ENCODE measurements at regions not wholly inside any gene's neighbourhood (a gene's known extent, or its start where the extent isn't known, plus 50 kb on each side); places are given as distances from the start of the nearest gene placed in this dataset.

DNA sequence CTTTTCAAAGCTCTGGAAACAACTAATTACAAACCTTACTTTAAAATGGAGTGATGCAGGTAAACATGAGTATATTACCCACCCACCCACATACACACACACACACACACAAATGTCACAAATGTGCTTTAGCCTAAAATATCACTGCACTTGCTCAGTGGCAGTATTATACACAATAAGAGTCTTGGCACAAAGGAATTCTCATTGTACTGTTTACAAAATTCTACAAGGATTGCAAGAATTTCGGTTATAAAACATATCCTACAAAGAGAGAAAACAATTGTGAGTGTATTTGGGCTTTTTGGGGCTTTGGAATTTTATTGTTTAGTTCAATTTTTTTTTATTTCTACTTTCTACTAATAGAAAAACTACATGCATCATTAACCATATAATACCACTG is 113.2 kb upstream of the BEND6 start:
- no peaks in the 10 kb centered on the region for H3K36me3 ChIP-seq
- peak overlapping the region in 1 of 2 donors; percentile 93 for H3K27ac ChIP-seq
- H3K4me3 ChIP-seq = peak overlapping the region; percentile 75 to 90
- TF ChIP-seq, protein P1, sequence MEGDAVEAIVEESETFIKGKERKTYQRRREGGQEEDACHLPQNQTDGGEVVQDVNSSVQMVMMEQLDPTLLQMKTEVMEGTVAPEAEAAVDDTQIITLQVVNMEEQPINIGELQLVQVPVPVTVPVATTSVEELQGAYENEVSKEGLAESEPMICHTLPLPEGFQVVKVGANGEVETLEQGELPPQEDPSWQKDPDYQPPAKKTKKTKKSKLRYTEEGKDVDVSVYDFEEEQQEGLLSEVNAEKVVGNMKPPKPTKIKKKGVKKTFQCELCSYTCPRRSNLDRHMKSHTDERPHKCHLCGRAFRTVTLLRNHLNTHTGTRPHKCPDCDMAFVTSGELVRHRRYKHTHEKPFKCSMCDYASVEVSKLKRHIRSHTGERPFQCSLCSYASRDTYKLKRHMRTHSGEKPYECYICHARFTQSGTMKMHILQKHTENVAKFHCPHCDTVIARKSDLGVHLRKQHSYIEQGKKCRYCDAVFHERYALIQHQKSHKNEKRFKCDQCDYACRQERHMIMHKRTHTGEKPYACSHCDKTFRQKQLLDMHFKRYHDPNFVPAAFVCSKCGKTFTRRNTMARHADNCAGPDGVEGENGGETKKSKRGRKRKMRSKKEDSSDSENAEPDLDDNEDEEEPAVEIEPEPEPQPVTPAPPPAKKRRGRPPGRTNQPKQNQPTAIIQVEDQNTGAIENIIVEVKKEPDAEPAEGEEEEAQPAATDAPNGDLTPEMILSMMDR (IDR thresholded peaks at IDR 0.05) = no peak
- DNase-seq (ENCODE audit: low spot score in 2 of 2) = no peak
- H3K4me1 ChIP-seq = peaks cover 0 to 9% of the 10 kb centered on the region in 2 donors
- intact Hi-C loops (cut with DNase I) = loop anchor here (5.0 kb wide), 3 partner anchors 44 to 129 kb away; no protein-coding TSS in a partner anchor
- H3K9me3 ChIP-seq = no peaks in the 10 kb centered on the region
- H3K27me3 ChIP-seq = no peaks in the 10 kb centered on the region

DNA sequence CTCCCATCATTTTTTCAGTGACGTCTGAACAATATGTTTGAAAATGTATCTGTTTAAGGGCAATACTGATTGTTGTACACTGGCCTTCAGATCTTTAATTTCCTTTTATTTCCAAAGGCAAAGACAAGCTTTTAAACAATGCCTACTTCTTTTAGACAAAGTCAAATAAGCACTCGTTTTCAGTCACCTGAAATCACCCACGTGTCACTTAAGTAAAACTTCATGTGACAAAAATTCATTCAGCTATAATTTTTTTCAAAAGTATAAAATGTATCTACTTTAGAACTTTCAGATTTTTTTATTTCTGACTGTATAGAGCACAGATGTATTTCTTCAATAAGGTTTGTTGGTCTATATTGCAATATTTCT is 113.5 kb upstream of the BEND6 start:
- Histone ChIP-seq H3K27me3 (no peaks in the 10 kb centered on the region), H3K27ac (peak overlapping the region in 1 of 2 donors; percentile 93), H3K36me3 (no peaks in the 10 kb centered on the region), H3K9me3 (no peaks in the 10 kb centered on the region), H3K4me1 (peaks cover 0 to 9% of the 10 kb centered on the region in 2 donors), H3K4me3 (peak overlapping the region in 1 of 2 donors; percentile 90)
- DNase-seq (ENCODE audit: low spot score in 2 of 2) = no peak
- intact Hi-C loops (cut with DNase I) = loop anchor here (5.0 kb wide), 3 partner anchors 44 to 129 kb away; no protein-coding TSS in a partner anchor
- TF ChIP-seq, protein P1 (IDR thresholded peaks at IDR 0.05) = no peak

DNA sequence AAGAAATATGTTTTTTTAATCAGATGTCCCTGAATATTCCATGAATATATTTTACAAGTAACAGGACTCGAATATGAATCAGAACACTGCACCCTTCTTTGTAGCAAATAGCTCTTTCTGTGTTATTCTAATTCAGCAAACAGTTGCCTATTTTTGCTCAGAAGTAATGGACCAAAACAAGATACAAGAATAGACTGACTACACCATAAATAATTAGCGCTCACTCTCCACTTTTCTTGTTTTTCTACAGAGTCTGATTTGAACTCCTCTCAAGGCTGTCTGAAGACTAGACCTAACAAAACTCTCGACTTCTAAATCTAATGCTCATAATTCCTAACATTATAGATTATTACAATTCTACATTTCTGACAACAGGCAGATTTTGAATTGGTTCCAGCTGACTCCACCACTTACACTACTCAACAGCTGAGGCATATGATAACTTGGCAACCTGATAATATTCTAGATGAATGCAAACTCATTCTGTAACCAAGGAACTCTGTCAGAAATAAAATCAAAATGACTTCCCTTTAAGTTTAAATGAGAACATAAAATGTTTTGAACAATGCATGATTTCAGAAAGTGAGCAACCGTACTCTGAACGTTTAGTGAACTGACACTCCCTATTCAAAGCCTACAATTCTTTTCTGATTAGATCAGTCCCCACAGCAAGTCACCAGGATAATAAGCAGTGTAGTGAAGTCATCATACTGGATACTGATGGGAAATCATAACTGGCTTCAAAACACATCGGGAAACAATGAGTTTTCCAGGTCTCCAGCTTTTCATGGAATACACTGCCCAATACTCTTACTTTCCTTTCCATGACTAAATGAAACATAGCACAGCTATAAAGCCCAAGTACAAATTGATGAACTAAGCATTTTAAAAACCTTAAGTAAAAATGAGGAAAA is 114.2 kb upstream of the BEND6 start:
- peak overlapping the region in 1 of 2 donors; percentile 93 for H3K27ac ChIP-seq

DNA sequence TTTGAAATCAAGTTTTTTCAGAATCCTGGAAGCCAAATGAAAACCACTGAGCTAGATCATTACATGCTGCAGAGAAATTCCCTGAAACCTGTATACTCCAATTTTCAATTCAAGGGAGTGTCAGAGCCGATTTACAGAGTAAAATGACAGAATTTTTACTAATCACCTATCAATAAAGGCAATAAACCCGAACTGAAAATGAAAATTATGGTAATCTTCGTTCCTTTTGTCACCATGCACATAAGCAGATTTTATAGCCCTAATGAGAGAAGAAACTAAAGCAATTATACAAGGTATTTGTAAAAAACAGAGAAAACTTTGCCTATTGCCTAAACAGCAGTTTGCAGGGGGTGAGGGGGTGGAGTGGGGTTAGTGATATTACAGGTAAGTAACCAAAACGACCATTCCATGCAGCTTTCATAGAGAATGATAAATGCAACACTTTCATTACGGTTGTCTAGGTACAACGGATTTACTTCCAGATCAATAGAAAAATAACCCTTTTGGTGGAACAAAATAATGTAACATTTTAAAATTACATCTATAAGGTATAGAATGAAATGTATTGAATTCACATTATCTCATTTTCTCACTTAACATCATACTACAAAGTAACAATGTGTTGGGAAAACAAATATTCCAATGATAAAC is 115.2 kb upstream of the BEND6 start:
- H3K27me3 ChIP-seq = no peaks in the 10 kb centered on the region
- H3K9me3 ChIP-seq = no peaks in the 10 kb centered on the region
- intact Hi-C loops (cut with DNase I) = loop anchor here (5.0 kb wide), 3 partner anchors 42 to 127 kb away; no protein-coding TSS in a partner anchor
- H3K27ac ChIP-seq = peak overlapping the region in 1 of 2 donors; percentile 93
- peaks cover 0 to 9% of the 10 kb centered on the region in 2 donors for H3K4me1 ChIP-seq
- TF ChIP-seq, protein P1 (IDR thresholded peaks at IDR 0.05) = no peak
- no peak overlapping the region for H3K4me3 ChIP-seq
- DNase-seq (ENCODE audit: low spot score in 2 of 2) = no peak
- H3K36me3 ChIP-seq = no peaks in the 10 kb centered on the region

More for the DNA sequence above, 114.2 kb upstream of the BEND6 start:
- intact Hi-C loops (cut with DNase I) = loop anchor here (5.0 kb wide), 3 partner anchors 43 to 128 kb away; no protein-coding TSS in a partner anchor
- DNase-seq (ENCODE audit: low spot score in 2 of 2) = no peak
- no peaks in the 10 kb centered on the region for H3K36me3 ChIP-seq
- H3K27me3 ChIP-seq = no peaks in the 10 kb centered on the region
- H3K9me3 ChIP-seq = no peaks in the 10 kb centered on the region
- H3K4me1 ChIP-seq = peaks cover 0 to 9% of the 10 kb centered on the region in 2 donors
- peak overlapping the region in 1 of 2 donors; percentile 90 for H3K4me3 ChIP-seq
- TF ChIP-seq, protein P1 (IDR thresholded peaks at IDR 0.05) = no peak

DNA sequence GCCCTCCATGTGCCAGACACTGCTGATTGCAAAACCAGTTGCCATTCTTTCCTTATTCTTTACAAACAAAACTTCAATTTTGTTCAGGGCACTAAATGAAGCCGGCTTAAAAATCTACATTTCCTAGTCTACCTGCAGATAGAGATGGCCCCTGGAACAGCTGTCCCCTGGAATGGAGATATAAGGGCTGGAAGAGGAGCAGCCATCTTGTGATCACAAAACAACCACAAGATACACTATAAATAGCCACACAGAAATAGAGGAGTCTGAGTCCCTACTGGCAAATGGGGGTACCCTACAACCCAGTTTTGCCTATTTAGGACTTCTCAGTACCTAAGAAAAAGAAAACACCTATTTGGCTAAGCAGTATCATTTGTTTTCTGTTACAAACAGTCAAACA is 115.9 kb upstream of the BEND6 start:
- H3K4me3 ChIP-seq = no peak overlapping the region
- H3K27me3 ChIP-seq = no peaks in the 10 kb centered on the region
- H3K9me3 ChIP-seq = no peaks in the 10 kb centered on the region
- no peak overlapping the region for H3K27ac ChIP-seq
- TF ChIP-seq, protein P1 (IDR thresholded peaks at IDR 0.05) = no peak
- intact Hi-C loops (cut with DNase I) = no loop called here
- H3K36me3 ChIP-seq = no peaks in the 10 kb centered on the region
- DNase-seq (ENCODE audit: low spot score in 2 of 2) = no peak
- H3K4me1 ChIP-seq = peaks cover 0 to 9% of the 10 kb centered on the region in 2 donors

All from ascending aorta (tissue), 2 donors.